ENCODE measurements at regions not wholly inside any gene's neighbourhood (a gene's known extent, or its start where the extent isn't known, plus 50 kb on each side); places are given as distances from the start of the nearest gene placed in this dataset.

DNA sequence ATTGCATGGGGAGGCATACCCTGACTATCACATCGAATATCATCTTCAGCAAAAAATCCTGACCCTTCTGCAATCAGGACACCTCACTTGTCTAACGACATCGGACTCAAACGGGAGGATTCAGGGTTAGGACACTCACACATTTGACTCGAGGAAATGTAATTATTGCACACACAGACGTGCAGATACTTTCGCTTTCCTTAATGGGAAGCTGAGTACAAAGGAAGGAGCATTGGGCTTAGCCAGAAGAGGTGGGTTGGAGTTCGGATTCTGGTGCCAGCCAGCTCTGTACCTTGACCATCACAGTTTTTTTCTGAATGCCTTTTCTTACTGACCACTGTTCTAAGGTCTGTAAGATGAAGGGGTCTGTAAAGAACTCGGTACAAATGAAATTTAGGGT is 260.4 kb downstream of the GALC start:
- DNase-seq (ENCODE audit: low read depth), result no peak

- no peak for DNase-seq (ENCODE audit: low read depth)
These were observed 267.7 kb downstream of the GALC start for GRCh38 chr14:87725318-87725717.

DNA sequence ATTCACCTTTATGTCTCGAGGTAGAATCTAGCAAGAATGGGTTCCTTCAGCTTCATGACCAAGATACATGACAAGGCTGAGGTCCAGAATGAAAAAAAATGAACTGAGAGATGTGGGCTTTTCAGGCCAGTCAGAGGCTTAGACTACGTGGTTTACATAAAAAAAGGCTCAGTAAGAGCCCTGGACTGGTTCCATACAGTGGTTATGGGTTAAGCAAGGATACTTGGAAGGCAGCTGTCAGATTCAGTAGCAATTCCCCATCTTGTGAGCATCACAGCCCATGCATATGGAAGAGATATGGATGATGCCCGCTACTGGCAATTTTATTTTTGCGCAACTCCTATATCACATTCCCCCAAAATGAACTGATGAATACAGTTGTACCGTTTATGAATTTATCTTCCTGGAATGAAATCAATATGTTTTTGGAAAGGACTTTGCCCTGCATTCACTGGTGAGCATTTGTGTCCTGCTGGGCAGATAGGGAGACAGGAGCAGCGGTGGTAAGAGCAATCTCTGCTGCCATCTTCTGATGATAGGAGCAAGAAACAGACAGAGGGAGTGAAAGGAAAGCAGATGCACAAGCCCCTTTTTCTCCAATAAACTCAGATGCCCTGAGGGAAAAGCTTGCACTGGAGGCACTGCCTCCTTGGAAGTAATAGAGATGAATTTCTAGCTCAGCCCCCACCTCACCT is 280.4 kb downstream of the GALC start:
- no peak for DNase-seq (ENCODE audit: low read depth)

GRCh38 chr14:87705439-87705896 is 287.5 kb downstream of the GALC start:
- DNase-seq (ENCODE audit: low read depth), result no peak

DNA sequence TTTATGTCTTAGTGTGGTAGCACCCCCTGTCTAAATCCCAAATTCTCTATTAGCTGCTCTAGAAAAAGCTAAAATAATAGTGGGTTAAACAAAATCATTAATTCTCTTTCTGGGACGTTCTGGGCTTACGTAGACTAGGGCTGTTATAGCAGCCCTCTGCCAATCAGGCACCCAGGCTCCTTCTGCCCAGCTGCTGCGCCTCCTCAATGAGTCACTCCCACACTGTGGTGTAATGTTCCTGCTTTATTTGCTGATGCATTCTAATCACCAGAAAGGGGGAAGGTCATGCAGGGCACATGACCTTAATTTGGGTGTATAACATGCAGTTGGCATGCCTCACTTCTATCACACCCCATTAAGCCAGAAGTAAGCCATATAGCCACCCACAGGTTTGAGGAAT is 294.5 kb downstream of the GALC start:
- DNase-seq (ENCODE audit: low read depth), result no peak

DNA sequence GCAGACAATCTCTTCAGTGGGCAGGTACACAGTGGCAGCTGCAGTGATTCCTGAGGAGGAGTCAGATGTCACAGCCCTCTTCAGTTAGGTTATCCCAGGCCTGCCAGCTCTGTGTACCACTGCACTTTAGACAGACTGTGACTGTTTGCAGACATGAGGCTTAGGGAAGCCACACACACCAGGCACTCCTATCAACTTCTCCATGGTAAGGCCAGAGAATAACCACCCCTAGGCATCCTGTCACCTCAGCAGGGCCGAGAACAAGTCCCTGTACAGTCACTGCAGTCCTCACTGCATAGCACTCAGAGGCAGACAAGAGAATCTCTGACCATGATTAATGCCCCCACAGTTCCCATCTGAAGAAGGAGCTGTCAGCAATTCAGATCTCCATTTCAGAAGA is 296.5 kb downstream of the GALC start:
- no peak for DNase-seq (ENCODE audit: low read depth)

DNA sequence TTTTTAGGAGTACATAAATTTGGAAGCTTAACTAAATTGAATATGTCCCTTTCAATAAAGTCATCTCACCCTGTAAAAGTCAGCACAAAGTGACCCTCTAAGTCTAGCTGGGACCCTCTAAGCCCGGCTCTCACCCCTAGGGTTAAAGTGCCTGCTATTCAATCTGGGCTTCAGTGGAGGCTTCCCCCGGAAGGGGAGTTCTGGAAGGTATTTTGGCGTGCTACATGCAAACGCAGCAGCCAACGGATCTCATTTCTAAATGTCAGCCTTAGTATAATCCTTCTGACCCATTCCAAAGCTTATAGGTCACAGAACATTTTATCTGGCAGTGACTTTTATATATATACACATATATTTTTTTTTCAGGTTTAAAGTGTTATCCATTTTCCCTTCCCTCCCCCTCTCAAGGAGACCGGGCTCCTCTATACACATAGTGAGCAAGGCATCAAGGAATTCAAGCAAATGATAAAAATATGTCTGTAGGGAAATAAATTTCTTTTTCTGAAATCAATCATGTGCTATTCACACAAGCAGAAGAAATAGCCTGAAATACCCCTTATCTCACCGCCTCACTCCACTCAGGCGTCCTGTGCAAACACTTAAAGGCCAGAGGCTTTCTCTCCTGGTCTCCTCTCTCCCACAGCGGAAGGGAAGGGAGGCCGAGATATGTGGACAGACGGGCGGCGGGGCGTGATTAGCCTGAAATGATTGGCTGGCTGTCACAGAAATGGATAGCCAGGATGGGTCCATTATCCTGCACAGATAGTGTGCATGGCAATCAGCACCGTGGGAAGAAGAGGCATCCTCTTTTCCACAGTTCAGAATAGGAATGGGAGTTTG is 301.7 kb downstream of the GALC start:
- DNase-seq (ENCODE audit: low read depth), result no peak

DNA sequence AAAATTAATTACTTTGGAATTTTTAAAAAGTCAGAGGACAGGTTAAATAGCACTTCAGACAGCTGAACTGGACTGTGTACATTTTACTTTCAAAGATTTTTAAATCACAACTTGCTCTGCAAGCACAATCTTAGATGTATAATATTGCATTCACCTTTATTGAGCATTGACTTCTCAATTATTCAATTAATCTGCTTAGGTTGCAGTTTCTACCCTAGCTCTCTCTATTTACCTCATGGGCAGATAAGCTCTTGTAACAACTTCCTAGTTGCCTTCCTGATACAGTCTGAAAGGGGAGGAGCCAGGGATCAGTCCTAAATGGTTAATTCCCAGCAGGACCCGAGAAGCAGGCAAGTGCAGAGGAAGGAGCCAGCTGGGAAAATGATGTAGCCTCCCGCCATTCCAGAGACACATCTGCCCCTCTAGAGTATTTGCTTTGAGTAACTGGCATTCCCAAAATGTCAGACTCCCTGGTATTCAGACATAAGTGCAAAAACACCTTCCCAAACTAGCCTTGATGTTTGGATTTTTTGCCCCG is 302.8 kb downstream of the GALC start:
- no peak for DNase-seq (ENCODE audit: low read depth)

DNA sequence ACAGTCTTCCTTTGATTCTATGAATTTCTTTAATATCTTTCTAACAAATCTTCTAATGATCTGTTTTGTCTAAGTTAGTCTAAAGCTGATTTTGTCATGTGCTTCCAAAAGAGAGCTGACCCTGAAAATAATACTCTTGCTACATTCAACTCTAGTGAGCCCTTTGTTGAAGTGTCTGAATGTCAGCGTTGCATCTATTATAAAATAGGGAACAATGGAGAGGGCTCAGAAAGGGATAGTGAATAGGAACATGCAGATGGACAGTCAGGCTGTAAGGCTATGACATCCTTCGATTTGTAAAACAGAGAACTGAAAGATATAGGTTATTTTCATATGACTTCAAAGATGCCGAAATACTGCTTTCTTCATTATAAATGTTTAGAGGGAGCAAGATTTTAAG is 304.5 kb downstream of the GALC start:
- DNase-seq (ENCODE audit: low read depth), result no peak

GRCh38 chr14:87687420-87687819 is 305.6 kb downstream of the GALC start:
- DNase-seq (ENCODE audit: low read depth), result no peak

- no peak for DNase-seq (ENCODE audit: low read depth)
These were observed 306.2 kb downstream of the GALC start for GRCh38 chr14:87686746-87687145.

- no peak for DNase-seq (ENCODE audit: low read depth)
These were observed 313.1 kb downstream of the GALC start for GRCh38 chr14:87679866-87680265.

GRCh38 chr14:87678624-87679023 is 314.4 kb downstream of the GALC start:
- DNase-seq (ENCODE audit: low read depth), result no peak

- DNase-seq (ENCODE audit: low read depth), result no peak
These were observed 316.1 kb downstream of the GALC start for GRCh38 chr14:87676814-87677437.

GRCh38 chr14:87667659-87668058 is 325.3 kb downstream of the GALC start:
- no peak for DNase-seq (ENCODE audit: low read depth)

DNA sequence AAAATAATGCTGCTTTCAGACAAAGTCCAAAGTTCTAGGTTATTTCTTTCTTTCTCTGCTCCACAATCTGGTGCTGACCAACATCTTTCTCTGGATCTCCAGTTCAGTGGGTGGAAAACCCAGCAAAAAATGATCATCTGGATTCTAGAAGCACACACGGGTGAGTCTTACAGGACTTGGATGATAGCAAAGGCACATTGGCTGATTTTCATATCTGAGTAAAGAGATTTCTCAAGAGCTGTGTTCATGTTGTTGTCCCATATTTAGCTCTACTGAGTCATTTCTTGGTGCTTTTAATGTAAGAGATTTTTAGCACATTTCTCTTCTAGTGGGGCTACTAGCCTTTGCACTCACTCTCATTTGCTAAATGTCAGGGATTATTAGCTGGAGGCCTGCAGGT is 336.7 kb downstream of the GALC start:
- DNase-seq (ENCODE audit: low read depth), result no peak

DNA sequence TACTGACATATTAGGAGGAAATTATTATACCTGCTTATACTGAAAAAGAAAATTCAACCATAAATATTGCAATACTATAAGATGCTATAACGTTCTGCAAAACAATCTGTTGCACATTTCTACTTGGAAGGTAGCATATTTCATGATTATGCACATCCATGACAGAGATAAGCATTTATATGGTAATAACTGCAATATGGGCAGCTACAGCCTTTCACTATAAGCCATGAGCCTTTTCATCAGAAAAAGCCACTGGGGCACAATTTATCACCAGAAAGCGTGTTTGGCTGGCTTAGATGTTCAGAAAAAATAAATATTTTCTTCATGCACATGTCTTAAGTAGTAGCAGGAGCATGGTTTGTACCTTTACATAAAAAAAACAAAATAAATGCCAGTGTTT is 340.7 kb downstream of the GALC start:
- no peak for DNase-seq (ENCODE audit: low read depth)

DNA sequence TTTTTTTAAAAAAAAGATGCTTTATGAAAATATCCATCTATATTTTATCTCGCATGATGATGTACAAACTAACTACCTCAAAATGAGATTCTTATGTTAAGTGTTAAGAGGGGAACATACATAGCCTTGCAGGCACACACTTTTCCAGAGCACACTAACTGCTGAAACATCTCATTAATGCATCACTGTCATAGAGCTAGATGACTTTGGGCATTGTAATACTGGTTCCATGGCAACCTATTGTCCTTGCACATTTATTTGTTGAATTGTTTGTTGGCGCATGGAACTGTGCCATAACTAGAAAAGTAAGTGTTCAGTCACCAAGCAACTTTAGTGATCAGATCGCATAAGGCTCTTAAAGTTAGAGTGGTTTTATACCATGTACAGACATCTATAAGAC is 348.3 kb downstream of the GALC start:
- no peak for DNase-seq (ENCODE audit: low read depth)

DNA sequence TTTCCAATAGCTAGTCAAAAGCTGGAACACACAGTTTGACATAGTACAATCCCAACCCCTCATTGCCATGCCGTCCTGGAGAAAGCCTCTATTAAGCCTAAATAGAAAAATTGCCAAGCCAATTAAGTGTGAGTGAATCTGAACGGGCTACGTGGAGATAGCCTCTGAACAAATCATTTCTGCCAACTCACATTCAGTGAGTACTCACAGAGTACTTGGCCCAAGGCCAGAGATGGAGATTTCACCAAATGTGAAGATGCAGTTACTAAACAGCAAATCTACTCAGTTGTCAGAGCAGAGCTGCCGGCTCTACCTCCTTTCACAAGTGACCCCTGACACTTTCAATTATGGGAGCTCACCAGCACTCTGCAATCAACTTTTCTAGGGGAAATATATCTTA is 350.0 kb downstream of the GALC start:
- no peak for DNase-seq (ENCODE audit: low read depth)

- DNase-seq (ENCODE audit: low read depth), result no peak
These were observed 352.4 kb downstream of the GALC start for GRCh38 chr14:87640553-87640952.

DNA sequence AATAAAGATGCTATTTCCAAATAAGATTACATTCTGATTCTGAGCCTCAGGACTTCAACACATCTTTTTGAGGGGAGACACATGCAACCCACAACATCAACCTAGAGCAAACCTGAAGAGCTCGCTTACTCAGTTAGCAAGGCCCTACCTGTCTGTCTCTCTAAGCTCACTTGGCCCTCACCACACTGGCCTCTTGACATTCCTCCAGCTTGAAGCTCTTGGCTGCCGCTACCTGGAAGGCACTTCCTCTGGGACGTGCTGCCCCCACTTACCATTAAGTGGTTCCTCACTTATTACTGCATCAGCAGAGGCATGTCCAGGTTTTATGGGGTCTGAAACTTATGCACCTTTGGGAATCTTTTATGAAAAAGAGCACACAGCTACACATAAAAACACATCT is 354.8 kb downstream of the GALC start:
- DNase-seq (ENCODE audit: low read depth), result no peak

GRCh38 chr14:87635442-87635841 is 357.5 kb downstream of the GALC start:
- DNase-seq (ENCODE audit: low read depth), result no peak

DNA sequence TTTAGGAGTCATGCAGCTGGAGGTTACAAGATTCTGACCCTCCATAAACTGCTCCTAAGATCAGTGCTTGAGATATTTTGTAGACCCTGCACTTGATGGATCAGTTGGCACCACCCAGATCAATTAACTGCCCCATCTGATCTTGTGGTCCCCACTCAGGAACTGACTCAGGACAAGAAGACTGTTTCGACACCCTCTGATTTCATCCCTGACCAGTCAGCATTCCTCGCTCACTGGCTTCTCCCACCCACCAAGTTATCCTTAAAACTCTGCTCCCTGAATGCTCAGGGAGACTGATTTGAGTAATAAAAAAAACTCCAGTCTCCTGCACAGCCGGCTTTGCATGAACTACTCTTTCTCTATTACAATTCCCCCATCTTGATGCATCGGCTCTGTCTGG is 360.2 kb downstream of the GALC start:
- DNase-seq (ENCODE audit: low read depth), result no peak

All from stimulated activated CD8-positive, alpha-beta memory T cell treated with anti-CD3 and anti-CD28 coated beads, Interleukin-12 subunit alpha, Interleukin-12 subunit beta, amount 100 ng/mL, for 1 hour (primary cell).